Erythroblast (primary cell): ENCODE measurements at regions not wholly inside any gene's neighbourhood (a gene's known extent, or its start where the extent isn't known, plus 50 kb on each side); places are given as distances from the start of the nearest gene placed in this dataset.

ENCODE experiments used
- GATA1 ChIP-seq: IDR thresholded peaks from 2 replicates; pipeline ENCODE4 v1.6.1; 2011; ENCODE audit warnings: low read depth, mild to moderate bottlenecking, control low read depth, low read length, moderate library complexity
- POLR2A ChIP-seq: IDR thresholded peaks from 2 replicates; pipeline ENCODE4 v1.6.1; 2011; ENCODE audit warnings: mild to moderate bottlenecking, low read length

- TF ChIP-seq POLR2A (no peak), GATA1 (no peak)
Observed at GRCh38 chr11:98703779-98704556, 316.8 kb upstream of the CNTN5 start.
